Stimulated activated CD4-positive, alpha-beta T cell treated with anti-CD3 and anti-CD28 coated beads, Interleukin-1b, Interleukin-23, amount 100 ng/mL, for 48 hours (primary cell): ENCODE measurements at regions not wholly inside any gene's neighbourhood (a gene's known extent, or its start where the extent isn't known, plus 50 kb on each side); places are given as distances from the start of the nearest gene placed in this dataset.
"Not testable (repeated sequence)": the region's sequence is repeated elsewhere in the genome, so short reads cannot be mapped to it uniquely, and the experiment has no call there.

Source experiments
- DNase-seq: peaks from one replicate; pipeline ENCODE4 v3.0.0-alpha.2; 2020

GRCh38 chr10:23779301-23779700 is 340.4 kb downstream of the OTUD1 start:
- no peak for DNase-seq

GRCh38 chr10:23780331-23780730 is 341.5 kb downstream of the OTUD1 start:
- DNase-seq, result no peak

GRCh38 chr10:23786594-23786993 is 347.7 kb downstream of the OTUD1 start:
- no peak for DNase-seq

GRCh38 chr10:23793577-23793976 is 354.7 kb downstream of the OTUD1 start:
- DNase-seq, result no peak

- not testable (repeated sequence) for DNase-seq
Measured at GRCh38 chr10:23797452-23797851, 358.6 kb downstream of the OTUD1 start.

- no peak for DNase-seq
Measured at GRCh38 chr10:23804125-23804524, 365.2 kb downstream of the OTUD1 start.

DNA sequence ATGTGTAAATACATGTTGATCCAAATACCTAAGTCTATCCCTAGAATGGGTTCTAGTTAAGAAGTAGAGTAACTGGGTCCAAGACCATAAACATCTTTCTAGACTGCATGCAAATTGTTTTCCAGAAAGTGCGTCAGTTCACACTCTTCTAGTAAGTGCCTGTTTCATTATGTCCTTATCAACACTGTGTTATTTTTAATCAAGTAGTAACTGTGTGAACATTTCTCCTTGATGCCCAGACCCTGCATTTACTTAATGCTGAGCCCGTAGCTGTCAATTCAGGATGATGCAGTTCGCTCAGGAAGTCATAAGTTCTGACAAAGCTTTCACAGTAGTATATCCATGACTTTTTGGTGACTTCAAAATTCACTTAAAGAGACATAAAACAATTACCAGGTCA is 374.8 kb downstream of the OTUD1 start:
- DNase-seq, result no peak

DNA sequence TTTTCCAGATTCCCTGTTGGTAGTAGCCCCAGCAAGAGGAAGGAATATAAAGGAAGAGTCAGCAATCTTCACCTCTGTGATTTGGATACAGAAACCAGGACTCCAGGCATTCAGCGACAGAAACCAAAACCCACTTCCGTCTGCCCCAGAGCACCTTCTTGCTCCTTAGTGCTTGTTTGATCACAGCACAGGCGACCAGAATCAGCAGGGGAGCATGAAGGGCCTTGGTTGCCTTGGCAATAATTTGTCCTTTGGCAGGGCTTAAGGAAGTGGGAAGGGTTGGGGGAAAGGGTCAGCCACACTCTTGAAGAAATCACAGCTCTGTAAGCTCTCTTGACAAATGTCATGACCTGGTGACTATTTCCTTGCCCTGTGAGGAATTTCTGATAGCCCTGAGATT is 379.6 kb downstream of the OTUD1 start:
- no peak for DNase-seq

DNA sequence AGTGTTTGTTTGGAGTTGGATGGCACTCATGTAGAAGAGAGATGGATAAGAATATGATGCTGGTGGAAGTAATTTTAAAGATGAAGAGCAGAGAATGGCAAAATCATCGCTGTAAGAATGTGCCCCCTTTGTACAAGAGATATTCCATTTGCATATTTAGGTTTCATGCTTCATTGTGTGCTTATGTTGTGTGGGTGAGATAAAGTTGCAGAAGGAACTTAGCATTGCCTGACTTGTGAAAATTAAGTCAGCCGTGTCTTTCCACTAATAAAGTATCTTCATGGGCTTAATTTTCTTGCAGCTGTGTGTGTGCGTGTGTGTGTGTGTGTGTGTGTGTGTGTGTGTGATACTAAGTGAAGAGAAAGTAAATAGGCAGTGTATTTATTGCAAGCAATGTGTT is 381.9 kb downstream of the OTUD1 start:
- DNase-seq, result no peak

- no peak for DNase-seq
Measured at GRCh38 chr10:23824822-23825221, 384.1 kb upstream of the KIAA1217 start.

- DNase-seq, result no peak
Measured at GRCh38 chr10:23826421-23826820, 382.5 kb upstream of the KIAA1217 start.

DNA sequence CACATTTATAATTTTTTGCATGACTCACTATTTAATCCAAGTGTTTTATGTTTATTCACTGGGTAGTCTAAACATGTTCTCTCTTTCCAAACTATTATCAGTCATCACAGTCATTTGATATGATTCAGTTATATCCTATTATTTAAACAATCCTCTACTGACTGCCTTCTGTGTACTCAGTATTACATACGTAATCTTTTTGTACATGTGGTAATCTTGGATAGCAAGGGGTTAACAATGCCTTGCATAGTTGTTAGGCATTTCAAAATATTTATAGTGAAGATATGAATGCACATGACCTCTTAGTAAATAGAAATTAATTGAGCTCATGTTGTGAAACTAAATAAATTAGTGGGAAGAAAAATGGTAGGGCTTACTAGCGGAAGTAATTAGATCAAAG is 379.4 kb upstream of the KIAA1217 start:
- no peak for DNase-seq

GRCh38 chr10:23834091-23834490 is 374.8 kb upstream of the KIAA1217 start:
- no peak for DNase-seq

GRCh38 chr10:23850631-23851030 is 358.3 kb upstream of the KIAA1217 start:
- DNase-seq, result no peak

- DNase-seq, result no peak
Measured at GRCh38 chr10:23859598-23859997, 349.3 kb upstream of the KIAA1217 start.

DNA sequence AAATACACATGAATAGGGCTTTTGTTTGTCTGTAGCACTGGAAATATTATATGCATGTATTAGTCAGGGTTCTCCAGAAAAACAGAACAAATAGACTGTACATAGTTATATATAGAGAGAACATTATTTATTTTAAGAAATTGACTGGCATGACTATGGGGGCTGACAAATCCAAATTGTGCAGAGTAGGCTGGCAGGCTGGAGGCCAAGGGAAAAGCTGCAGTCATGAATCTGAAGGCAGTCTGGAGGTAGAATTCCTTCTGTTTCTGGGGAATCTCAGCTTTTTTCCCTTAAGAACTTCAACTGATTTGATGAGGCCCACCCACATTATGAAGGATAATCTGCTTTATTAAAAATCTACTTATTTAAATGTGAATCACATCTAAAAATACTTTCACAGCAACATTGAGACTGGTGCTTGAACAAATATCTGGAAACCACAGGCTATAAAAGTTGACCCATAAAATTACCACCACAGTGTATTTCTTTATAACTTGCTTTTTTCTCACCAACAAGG is 344.2 kb upstream of the KIAA1217 start:
- no peak for DNase-seq

DNA sequence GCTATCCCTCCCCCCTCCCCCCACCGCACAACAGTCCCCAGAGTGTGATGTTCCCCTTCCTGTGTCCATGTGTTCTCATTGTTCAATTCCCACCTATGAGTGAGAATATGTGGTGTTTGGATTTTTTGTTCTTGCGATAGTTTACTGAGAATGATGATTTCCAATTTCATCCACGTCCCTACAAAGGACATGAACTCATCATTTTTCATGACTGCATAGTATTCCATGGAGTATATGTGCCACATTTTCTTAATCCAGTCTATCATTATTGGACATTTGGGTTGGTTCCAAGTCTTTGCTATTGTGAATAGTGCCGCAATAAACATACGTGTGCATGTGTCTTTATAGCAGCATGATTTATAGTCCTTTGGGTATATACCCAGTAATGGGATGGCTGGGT is 342.0 kb upstream of the KIAA1217 start:
- DNase-seq, result not testable (repeated sequence)

- no peak for DNase-seq
Measured at GRCh38 chr10:23868121-23868520, 340.8 kb upstream of the KIAA1217 start.

GRCh38 chr10:23869548-23869947 is 339.4 kb upstream of the KIAA1217 start:
- no peak for DNase-seq

GRCh38 chr10:23869996-23870395 is 338.9 kb upstream of the KIAA1217 start:
- DNase-seq, result no peak

GRCh38 chr10:23870651-23871610 is 338.0 kb upstream of the KIAA1217 start:
- DNase-seq, result no peak

DNA sequence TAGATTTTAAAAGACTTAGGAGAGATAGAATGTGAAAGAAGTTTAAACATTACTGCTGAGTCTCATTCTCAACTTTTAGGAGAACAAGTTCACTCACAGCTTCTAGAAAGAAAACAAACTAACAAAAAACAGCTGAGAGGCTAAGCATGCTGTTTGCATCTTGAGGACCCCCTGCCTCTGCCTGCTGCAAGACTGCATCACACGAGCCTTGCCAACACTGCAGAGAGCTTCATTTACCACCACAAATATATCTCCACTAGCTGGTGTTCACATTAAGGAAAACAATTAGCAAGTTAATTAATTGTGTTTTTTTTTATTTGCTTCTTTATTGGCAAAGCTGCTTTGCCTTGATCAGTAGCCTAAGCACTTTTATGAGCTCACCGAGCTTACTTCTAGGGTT is 336.6 kb upstream of the KIAA1217 start:
- no peak for DNase-seq

DNA sequence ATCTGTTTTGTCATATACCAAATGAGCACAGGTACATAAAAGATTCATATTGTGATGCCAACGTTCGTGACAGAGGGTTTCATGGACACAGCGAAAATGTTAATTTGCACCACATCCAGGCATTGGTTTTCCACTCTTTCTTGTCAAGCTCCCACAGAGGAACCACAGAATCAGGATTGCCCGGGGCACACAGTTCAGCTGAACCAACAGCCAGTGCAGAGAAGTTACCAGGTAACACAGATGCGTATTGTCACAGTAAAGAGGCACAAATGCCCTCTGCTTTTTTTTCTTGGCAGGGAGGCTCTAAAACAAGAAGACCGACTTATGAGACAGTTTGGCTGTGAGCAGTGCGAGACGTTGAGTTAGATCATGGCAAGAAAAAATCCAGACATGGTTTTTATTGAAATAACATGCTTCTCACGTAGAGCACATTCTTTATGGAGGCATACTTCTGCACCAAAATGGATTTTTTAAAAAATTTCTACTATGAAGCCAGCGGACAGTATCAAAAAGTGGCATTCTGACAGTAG is 331.1 kb upstream of the KIAA1217 start:
- DNase-seq, result no peak

- no peak for DNase-seq
Measured at GRCh38 chr10:23884670-23885069, 324.3 kb upstream of the KIAA1217 start.
